HUES64 (cell line): ENCODE measurements at regions not wholly inside any gene's neighbourhood (a gene's known extent, or its start where the extent isn't known, plus 50 kb on each side); places are given as distances from the start of the nearest gene placed in this dataset.

Experiments used
- H3K27ac ChIP-seq: 2 replicates; pipeline ENCODE4 v1.7.0; 2013; ENCODE audit warnings: low read depth, low read length, inconsistent platforms
- H3K27me3 ChIP-seq: 2 replicates; pipeline ENCODE4 v1.6.1; 2013; ENCODE audit warnings: mild to moderate bottlenecking, low read length; ENCODE audit not compliant: insufficient read depth
- H3K36me3 ChIP-seq: 2 replicates; pipeline ENCODE4 v1.6.1; 2013; ENCODE audit warnings: mild to moderate bottlenecking, low read length; ENCODE audit not compliant: insufficient read depth
- H3K4me1 ChIP-seq: 2 replicates; pipeline ENCODE4 v1.6.1; 2013; ENCODE audit warnings: mild to moderate bottlenecking, low read length, moderate library complexity; ENCODE audit not compliant: insufficient read depth
- H3K4me3 ChIP-seq: 2 replicates; pipeline ENCODE4 v1.5.1; 2013; ENCODE audit warnings: mild to moderate bottlenecking, low read length, moderate library complexity
- H3K9ac ChIP-seq: 2 replicates; pipeline ENCODE4 v1.6.1; 2013; ENCODE audit warnings: mild to moderate bottlenecking, low read depth, low read length
- H3K9me3 ChIP-seq: 2 replicates; pipeline ENCODE4 v1.6.1; 2013; ENCODE audit warnings: low read depth, low read length; ENCODE audit not compliant: insufficient read depth
- WGBS: fragments of 150-250, 120-280 bp; methylation state at CpG from one replicate; pipeline ENCODE4 v1.1.7; 2013; ENCODE audit warnings: missing lambda C conversion rate; 5-methylcytosine and 5-hydroxymethylcytosine counted together

DNA sequence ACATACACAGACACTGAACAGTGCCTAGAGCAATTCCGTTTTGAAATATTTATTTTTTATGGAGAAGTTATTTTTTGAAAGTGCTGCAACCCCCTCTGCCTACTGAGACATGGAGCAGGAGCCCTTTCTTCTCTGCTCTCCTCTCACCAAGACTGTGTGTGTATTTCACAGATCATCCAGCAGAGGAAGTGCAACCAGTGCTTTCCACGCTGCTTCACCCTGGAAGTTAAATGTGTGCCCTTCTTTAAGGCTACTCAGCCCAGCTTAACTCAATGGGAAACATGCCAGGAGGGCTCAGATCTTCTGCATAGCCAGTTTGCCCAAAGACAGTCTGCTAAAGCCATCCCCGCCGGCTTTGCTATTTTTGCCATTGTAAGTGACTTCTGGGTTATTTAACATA is 606.3 kb downstream of the TLE1 start:
- WGBS: 73% methylated on average over 3 of the region's 4 CpGs
- H3K4me1 ChIP-seq: 0 out of 2 replicates have a peak, but pooled peaks cover 4% of the 10 kb centered on the region
- no peaks in the 10 kb centered on the region for H3K36me3 ChIP-seq
- no peaks in the 10 kb centered on the region for H3K27me3 ChIP-seq
- no peak overlapping the region for H3K4me3 ChIP-seq
- H3K9me3 ChIP-seq: no peaks in the 10 kb centered on the region
- H3K27ac ChIP-seq: no peak overlapping the region
- no peak overlapping the region for H3K9ac ChIP-seq

DNA sequence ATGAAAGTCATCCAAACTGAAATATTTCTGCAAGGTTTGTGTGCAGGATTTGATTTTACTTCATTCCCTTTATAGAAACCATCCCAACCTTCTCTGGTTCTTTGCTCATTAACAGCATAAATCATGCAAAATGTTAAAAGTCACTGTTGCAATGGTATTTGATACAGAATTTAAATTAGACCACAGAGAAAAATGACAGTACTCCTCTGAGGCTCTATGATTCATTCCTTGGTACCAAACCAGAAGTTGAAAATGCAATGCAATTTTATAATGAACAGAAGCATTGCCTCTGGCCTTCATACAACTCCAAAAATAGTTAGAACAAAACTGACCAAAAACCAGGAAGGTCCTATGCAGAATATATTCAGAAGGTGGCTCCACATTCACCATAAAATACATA is 607.1 kb downstream of the TLE1 start:
- Histone ChIP-seq H3K27ac (no peak overlapping the region), H3K9me3 (no peaks in the 10 kb centered on the region), H3K4me1 (0 out of 2 replicates have a peak, but pooled peaks cover 4% of the 10 kb centered on the region), H3K27me3 (no peaks in the 10 kb centered on the region), H3K4me3 (no peak overlapping the region), H3K36me3 (no peaks in the 10 kb centered on the region), H3K9ac (no peak overlapping the region)

DNA sequence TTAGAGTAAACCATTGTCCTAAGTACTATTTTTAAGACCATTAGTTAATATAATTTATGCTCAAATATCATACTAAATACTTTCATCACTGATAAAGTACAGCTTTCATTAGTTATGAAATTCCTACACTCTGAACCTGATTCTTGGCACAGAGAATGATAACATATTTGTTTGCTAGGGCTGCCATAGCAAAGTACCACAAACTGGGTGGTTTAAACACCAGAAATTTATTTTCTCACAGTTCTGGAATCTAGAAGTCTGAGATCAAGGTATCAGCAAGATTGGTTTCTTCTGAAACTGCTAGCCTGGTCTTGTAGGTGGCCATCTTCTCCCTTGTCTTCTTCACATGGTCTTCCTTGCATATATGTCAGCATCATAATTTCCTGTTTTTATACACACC is 608.4 kb downstream of the TLE1 start:
- Histone ChIP-seq H3K27ac (no peak overlapping the region), H3K4me1 (no peaks in the 10 kb centered on the region), H3K9ac (no peak overlapping the region), H3K27me3 (no peaks in the 10 kb centered on the region), H3K9me3 (no peaks in the 10 kb centered on the region), H3K4me3 (no peak overlapping the region), H3K36me3 (no peaks in the 10 kb centered on the region)

DNA sequence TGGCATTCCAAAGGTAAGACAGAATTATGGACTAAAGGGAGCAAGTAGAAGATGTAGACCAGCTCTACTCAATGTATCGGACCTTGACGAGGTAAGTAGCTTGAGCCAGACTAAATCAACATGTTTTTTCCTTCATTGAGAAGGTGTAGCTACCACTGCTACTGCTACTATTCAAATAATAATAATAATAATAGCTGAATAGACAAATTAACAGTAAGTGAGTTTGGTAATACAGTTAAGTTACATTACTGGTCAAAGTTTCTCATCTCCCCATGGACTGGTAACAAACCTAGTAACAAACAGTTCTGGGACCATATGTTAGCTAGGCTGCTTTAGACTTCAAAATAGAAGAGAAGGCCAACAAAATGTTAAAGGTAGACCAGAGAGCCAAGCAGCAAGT is 609.2 kb downstream of the TLE1 start:
- Histone ChIP-seq H3K36me3 (no peaks in the 10 kb centered on the region), H3K27ac (no peak overlapping the region), H3K4me1 (no peaks in the 10 kb centered on the region), H3K27me3 (no peaks in the 10 kb centered on the region), H3K4me3 (no peak overlapping the region), H3K9me3 (no peaks in the 10 kb centered on the region), H3K9ac (no peak overlapping the region)
- WGBS: 95% methylated on average over 2 of the region's 2 CpGs

DNA sequence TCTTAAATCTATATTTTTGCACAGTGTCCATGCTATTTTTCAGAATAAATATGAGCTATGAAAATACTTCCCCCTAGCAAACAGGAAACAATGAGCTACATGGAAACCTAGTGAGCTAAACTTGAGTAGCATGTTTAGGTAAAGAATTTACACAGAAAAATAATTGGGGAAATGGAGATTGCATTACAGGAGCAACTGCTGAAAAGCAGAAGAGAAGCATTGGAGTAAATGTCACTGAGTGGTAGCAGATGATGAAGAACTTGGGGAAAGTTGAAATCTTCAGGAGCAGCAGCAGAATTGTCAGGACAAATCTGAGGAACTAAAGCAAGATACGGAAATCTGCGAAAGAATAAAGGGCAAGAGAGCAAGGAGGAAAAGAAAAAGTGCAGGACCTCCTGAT is 610.3 kb downstream of the TLE1 start:
- H3K9me3 ChIP-seq: no peaks in the 10 kb centered on the region
- H3K27ac ChIP-seq: no peak overlapping the region
- H3K36me3 ChIP-seq: no peaks in the 10 kb centered on the region
- H3K27me3 ChIP-seq: no peaks in the 10 kb centered on the region
- H3K4me1 ChIP-seq: no peaks in the 10 kb centered on the region
- H3K4me3 ChIP-seq: no peak overlapping the region
- no peak overlapping the region for H3K9ac ChIP-seq
- 94% methylated on average over 2 of the region's 2 CpGs for whole genome bisulfite sequencing

DNA sequence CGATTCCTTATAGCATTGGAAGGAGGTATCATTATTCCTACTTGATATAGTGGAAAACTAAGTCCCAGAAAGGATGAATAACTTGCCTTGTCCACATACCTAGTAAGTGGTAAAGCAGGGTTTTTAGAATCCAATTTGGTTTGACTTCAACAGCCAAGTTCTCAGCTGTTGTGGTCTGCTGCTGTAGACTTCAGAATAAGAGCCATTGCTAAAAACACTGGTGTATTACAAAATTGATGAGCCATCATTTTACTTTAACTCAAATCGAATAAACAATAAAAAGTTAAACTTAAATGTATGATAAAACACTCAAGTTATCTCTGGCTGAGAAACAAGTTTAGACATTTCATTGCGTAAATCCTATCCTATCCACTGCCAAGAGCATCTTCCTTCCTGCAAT is 610.8 kb downstream of the TLE1 start:
- H3K4me3 ChIP-seq: no peak overlapping the region
- no peak overlapping the region for H3K9ac ChIP-seq
- H3K27ac ChIP-seq: no peak overlapping the region
- H3K9me3 ChIP-seq: no peaks in the 10 kb centered on the region
- H3K36me3 ChIP-seq: no peaks in the 10 kb centered on the region
- no peaks in the 10 kb centered on the region for H3K27me3 ChIP-seq
- 95% methylated on average over 3 of the region's 3 CpGs for WGBS
- H3K4me1 ChIP-seq: no peaks in the 10 kb centered on the region

DNA sequence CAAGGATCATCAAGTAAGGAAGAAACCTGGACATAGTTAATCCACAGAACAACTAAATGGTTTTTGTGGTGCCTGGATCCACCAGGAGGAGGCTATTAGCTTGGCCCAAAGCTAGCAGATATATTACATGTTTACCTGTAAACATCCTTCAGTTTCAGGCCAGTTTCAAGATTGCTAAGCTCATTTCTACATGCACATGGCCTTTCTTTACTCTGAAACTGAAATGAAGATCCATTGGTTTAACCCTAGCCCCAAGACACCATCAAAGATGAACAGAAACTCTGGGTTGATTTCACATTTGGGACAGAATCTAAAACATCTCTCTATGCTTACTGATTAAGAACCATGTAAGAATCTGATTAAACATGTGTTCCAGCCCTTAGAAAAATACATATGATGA is 611.8 kb downstream of the TLE1 start:
- no peak overlapping the region for H3K27ac ChIP-seq
- no peak overlapping the region for H3K4me3 ChIP-seq
- H3K9me3 ChIP-seq: no peaks in the 10 kb centered on the region
- no peaks in the 10 kb centered on the region for H3K27me3 ChIP-seq
- no peak overlapping the region for H3K9ac ChIP-seq
- no peaks in the 10 kb centered on the region for H3K4me1 ChIP-seq
- H3K36me3 ChIP-seq: no peaks in the 10 kb centered on the region

DNA sequence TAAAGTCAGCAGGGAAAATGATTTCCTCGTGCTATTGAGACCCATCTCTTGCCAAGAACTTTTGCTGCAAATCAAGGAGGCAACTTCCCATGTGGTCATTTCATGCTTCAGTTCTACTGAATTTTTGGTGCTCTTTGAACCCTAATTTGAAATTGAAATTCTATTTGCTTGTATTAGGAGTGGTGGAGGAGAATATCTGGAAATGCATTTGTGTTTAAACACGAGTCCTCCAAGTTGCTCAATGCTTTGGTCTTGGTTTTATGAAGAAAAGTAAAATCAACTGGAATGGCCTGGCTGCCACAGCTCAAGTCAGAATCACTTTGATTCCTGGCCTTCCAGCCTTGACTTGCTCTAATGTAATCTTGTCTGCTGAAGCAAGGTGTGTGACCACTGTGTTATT is 613.2 kb downstream of the TLE1 start:
- no peaks in the 10 kb centered on the region for H3K36me3 ChIP-seq
- no peak overlapping the region for H3K9ac ChIP-seq
- 95% methylated on average over 2 of the region's 2 CpGs for WGBS
- no peak overlapping the region for H3K27ac ChIP-seq
- H3K4me1 ChIP-seq: no peaks in the 10 kb centered on the region
- H3K27me3 ChIP-seq: no peaks in the 10 kb centered on the region
- H3K4me3 ChIP-seq: no peak overlapping the region
- H3K9me3 ChIP-seq: no peaks in the 10 kb centered on the region

DNA sequence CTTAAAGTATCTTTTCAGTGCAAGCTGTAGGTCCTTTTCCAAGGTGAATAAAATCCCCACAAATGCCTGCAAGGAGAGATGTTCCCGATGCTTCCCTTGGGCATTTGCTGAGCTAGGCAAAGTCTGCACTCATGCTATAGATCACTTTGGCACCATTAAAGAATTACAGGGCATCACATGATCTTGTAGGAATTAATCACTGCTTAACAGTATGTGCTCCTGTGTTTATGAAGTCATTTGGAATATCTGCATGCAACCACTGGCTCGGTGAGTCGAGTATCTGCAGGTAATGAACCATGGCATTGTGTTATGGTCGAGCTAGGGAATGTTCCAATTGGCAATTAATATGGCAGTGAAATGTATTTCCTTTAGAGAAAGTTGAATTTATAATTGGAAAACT is 615.1 kb downstream of the TLE1 start:
- H3K27ac ChIP-seq: no peak overlapping the region
- no peak overlapping the region for H3K9ac ChIP-seq
- no peaks in the 10 kb centered on the region for H3K27me3 ChIP-seq
- WGBS: 82% methylated on average over 4 of the region's 4 CpGs
- no peaks in the 10 kb centered on the region for H3K9me3 ChIP-seq
- no peaks in the 10 kb centered on the region for H3K4me1 ChIP-seq
- no peak overlapping the region for H3K4me3 ChIP-seq
- H3K36me3 ChIP-seq: no peaks in the 10 kb centered on the region

DNA sequence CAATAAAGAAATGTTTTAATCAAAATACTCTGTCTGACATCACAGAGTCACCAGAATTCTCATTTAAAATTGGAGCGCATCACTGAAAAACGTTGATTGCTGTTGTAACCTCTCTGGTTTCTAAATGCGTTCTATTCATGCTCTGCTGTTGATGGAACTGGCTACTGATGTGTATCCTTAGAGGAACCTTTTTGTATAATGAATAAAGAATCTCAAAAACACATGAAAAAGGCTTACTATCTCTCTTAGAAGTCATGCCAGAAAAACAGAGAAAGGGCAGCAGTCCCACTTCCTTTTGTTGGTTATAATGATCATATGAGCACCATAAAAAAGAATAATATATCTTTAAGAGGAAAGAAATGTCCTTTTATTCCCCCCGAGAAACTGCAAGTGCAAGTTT is 615.5 kb downstream of the TLE1 start:
- Histone ChIP-seq H3K36me3 (no peaks in the 10 kb centered on the region), H3K27me3 (no peaks in the 10 kb centered on the region), H3K27ac (no peak overlapping the region), H3K9ac (no peak overlapping the region), H3K4me3 (no peak overlapping the region), H3K4me1 (no peaks in the 10 kb centered on the region), H3K9me3 (no peaks in the 10 kb centered on the region)
- WGBS: 91% methylated on average over 4 of the region's 4 CpGs

DNA sequence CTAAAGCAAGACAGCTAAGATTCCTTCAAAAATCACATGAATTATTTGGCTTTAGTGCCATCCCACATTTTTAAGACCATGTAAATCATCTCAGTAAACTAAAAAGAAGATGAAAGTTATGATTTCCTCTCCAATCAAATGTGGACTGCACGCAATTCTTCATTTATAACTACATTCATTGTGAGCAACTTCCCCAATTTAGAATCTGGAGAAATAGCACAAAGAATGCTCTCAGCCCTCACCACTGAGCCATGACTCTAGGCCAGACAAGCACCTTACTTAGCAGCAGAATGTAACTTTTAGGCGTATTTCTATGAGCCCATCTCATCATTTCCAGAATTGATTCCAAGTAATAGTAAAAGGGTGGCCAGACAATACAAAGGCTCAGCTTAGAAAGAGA is 616.6 kb downstream of the TLE1 start:
- H3K9me3 ChIP-seq: no peaks in the 10 kb centered on the region
- WGBS: 97% methylated on average over 2 of the region's 2 CpGs
- no peaks in the 10 kb centered on the region for H3K27me3 ChIP-seq
- no peak overlapping the region for H3K27ac ChIP-seq
- H3K4me1 ChIP-seq: no peaks in the 10 kb centered on the region
- no peak overlapping the region for H3K9ac ChIP-seq
- H3K36me3 ChIP-seq: no peaks in the 10 kb centered on the region
- H3K4me3 ChIP-seq: no peak overlapping the region

DNA sequence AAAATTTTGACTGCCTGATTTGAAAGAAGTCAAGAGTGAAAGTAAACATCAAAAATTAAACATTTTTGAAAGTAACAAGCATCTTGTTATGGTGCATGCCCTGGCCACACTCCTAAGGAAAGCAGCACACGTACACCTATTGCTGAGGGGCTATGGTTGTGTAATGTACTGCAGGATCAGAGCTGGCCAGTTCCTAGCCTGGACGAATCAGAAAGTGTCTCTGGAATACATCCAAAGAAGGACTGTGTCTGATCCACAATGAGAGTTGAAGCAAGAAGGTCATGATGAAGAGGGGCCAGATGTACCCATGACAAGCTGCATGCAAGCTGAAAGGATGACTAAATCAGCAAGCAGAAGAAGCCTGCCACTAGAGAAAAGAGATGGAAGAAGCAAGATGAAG is 618.2 kb downstream of the TLE1 start:
- Histone ChIP-seq H3K4me1 (no peaks in the 10 kb centered on the region), H3K36me3 (no peaks in the 10 kb centered on the region), H3K9ac (no peak overlapping the region), H3K4me3 (no peak overlapping the region), H3K27ac (no peak overlapping the region), H3K27me3 (no peaks in the 10 kb centered on the region), H3K9me3 (no peaks in the 10 kb centered on the region)
- 70% methylated on average over 2 of the region's 2 CpGs for WGBS
